ENCODE measurements at regions not wholly inside any gene's neighbourhood (a gene's known extent, or its start where the extent isn't known, plus 50 kb on each side); places are given as distances from the start of the nearest gene placed in this dataset.
"Not testable (repeated sequence)": the region's sequence is repeated elsewhere in the genome, so short reads cannot be mapped to it uniquely, and the experiment has no call there.

- TF ChIP-seq NR2C2 (CRISPR knock-in tag; IDR thresholded peaks at IDR 0.05; ENCODE audit: borderline replicate concordance), result no peak
- TF ChIP-seq GABPB1 (CRISPR knock-in tag; IDR thresholded peaks at IDR 0.05), result no peak
- TF ChIP-seq ZNF83 (CRISPR knock-in tag; IDR thresholded peaks at IDR 0.05; ENCODE audit: borderline replicate concordance), result no peak
- no peak for TF ChIP-seq ZNF672 (CRISPR knock-in tag; IDR thresholded peaks at IDR 0.05)
Measured at GRCh38 chrX:104459796-104460195, 106.2 kb upstream of the IL1RAPL2 start (continued).

- DNase-seq (ENCODE audit: low spot score); BruUV-seq (replicated peaks); CTCF ChIA-PET (ENCODE audit: low intra/inter-chr PET ratio, low total read pairs); H3K36me3 ChIP-seq (replicated peaks in 1 of 2; ENCODE audit: control insufficient read depth in 1 of 2, insufficient read depth in 2 of 2, low read length in 2 of 2); H3K4me1 ChIP-seq (ENCODE audit: insufficient read depth, low read length); H2AFZ ChIP-seq (ENCODE audit: low read length); H3K9me3 ChIP-seq (ENCODE audit: low read length); ATAC-seq; H3K9ac ChIP-seq (ENCODE audit: insufficient read depth, low read depth, low read length); in situ Hi-C loops (cut with HindIII; ENCODE audit: extremely low pct_ligation_motif_present, low pct_unique_long_range_greater_than_20kb); intact Hi-C loops (cut with micrococcal nuclease; ENCODE audit: unreplicated experiment); H3K27ac ChIP-seq (ENCODE audit: extremely low read length, insufficient read depth, low read length); H3K79me2 ChIP-seq (ENCODE audit: insufficient read depth, low read length); FAIRE-seq; H4K20me1 ChIP-seq (ENCODE audit: insufficient read depth, low read length); H3K27me3 ChIP-seq (ENCODE audit: control insufficient read depth in 1 of 2, insufficient read depth in 2 of 2, low read length in 2 of 2); H3K4me3 ChIP-seq (replicated peaks in 1 of 3; ENCODE audit: insufficient read depth in 1 of 3, low read depth in 2 of 3, low read length in 3 of 3); H3K4me2 ChIP-seq (ENCODE audit: low read depth, low read length); POLR2A ChIA-PET: not testable (repeated sequence)
- WGBS (ENCODE audit: low lambda C conversion rate), result 33% methylated on average over 2 of the region's 2 CpGs
Measured at GRCh38 chrX:104457130-104457529, 108.9 kb upstream of the IL1RAPL2 start.

GRCh38 chrX:104450316-104450715 is 115.7 kb upstream of the IL1RAPL2 start:
- ATAC-seq (no peak), DNase-seq (ENCODE audit: low spot score) (no peak), FAIRE-seq (no peak)
- Histone ChIP-seq H3K9ac (ENCODE audit: insufficient read depth, low read depth, low read length) (no peak overlapping the region), H3K4me2 (ENCODE audit: low read depth, low read length) (no peak overlapping the region), H3K79me2 (ENCODE audit: insufficient read depth, low read length) (no peaks in the 10 kb centered on the region), H2AFZ (ENCODE audit: low read length) (no peak overlapping the region), H3K9me3 (ENCODE audit: low read length) (no peaks in the 10 kb centered on the region), H3K4me1 (ENCODE audit: insufficient read depth, low read length) (no peaks in the 10 kb centered on the region), H3K4me3 (replicated peaks in 1 of 3; ENCODE audit: insufficient read depth in 1 of 3, low read depth in 2 of 3, low read length in 3 of 3) (no peak overlapping the region), H3K36me3 (replicated peaks in 1 of 2; ENCODE audit: control insufficient read depth in 1 of 2, insufficient read depth in 2 of 2, low read length in 2 of 2) (no peaks in the 10 kb centered on the region), H3K27me3 (ENCODE audit: control insufficient read depth in 1 of 2, insufficient read depth in 2 of 2, low read length in 2 of 2) (no peaks in the 10 kb centered on the region), H4K20me1 (ENCODE audit: insufficient read depth, low read length) (no peaks in the 10 kb centered on the region), H3K27ac (ENCODE audit: extremely low read length, insufficient read depth, low read length) (no peak overlapping the region)
- ChIA-PET CTCF (ENCODE audit: low intra/inter-chr PET ratio, low total read pairs) (no interaction called here), POLR2A (no interaction called here)
- in situ Hi-C loops (cut with HindIII; ENCODE audit: extremely low pct_ligation_motif_present, low pct_unique_long_range_greater_than_20kb), result no loop called here
- BruUV-seq (replicated peaks), result no TSS peak
- 0% methylated on average over 1 of the region's 1 CpG for WGBS (ENCODE audit: low lambda C conversion rate)
- intact Hi-C loops (cut with micrococcal nuclease; ENCODE audit: unreplicated experiment), result no loop called here
- TF ChIP-seq ZNF224 (CRISPR knock-in tag; IDR thresholded peaks at IDR 0.05) (no peak), PCBP1 (IDR thresholded peaks at IDR 0.05; ENCODE audit: borderline replicate concordance, low read depth, low read length) (no peak), FOXA1 (IDR thresholded peaks at IDR 0.05) (no peak), FOXA1 (CRISPR knock-in tag; IDR thresholded peaks at IDR 0.05) (no peak), ZFP41 (CRISPR knock-in tag; IDR thresholded peaks at IDR 0.05; ENCODE audit: borderline replicate concordance) (no peak), USF2 (IDR thresholded peaks at IDR 0.05; ENCODE audit: low read depth, low read length) (no peak), USF2 (CRISPR knock-in tag; IDR thresholded peaks at IDR 0.05; ENCODE audit: borderline replicate concordance) (no peak), ATM (IDR thresholded peaks at IDR 0.05; ENCODE audit: borderline replicate concordance) (no peak)
